ENCODE measurements at regions not wholly inside any gene's neighbourhood (a gene's known extent, or its start where the extent isn't known, plus 50 kb on each side); places are given as distances from the start of the nearest gene placed in this dataset.

- no peak for DNase-seq (ENCODE audit: low spot score in 2 of 2)
- Histone ChIP-seq H3K36me3 (no peaks in the 10 kb centered on the region), H3K4me3 (no peak overlapping the region), H3K4me1 (peaks cover 0 to 7% of the 10 kb centered on the region in 2 donors), H3K9me3 (no peaks in the 10 kb centered on the region), H3K27me3 (no peaks in the 10 kb centered on the region), H3K27ac (peak overlapping the region; percentile 22 to 72)
- TF ChIP-seq CTCF (IDR thresholded peaks at IDR 0.05): no peak
- TF ChIP-seq POLR2A (IDR thresholded peaks at IDR 0.05): no peak
- no peak for TF ChIP-seq POLR2AphosphoS5 (IDR thresholded peaks at IDR 0.05)
- intact Hi-C loops (cut with DNase I; ENCODE audit: low total_unique reads): no loop called here
Observed at GRCh38 chr11:19577391-19577975, 135.2 kb upstream of the NAV2 start.

DNA sequence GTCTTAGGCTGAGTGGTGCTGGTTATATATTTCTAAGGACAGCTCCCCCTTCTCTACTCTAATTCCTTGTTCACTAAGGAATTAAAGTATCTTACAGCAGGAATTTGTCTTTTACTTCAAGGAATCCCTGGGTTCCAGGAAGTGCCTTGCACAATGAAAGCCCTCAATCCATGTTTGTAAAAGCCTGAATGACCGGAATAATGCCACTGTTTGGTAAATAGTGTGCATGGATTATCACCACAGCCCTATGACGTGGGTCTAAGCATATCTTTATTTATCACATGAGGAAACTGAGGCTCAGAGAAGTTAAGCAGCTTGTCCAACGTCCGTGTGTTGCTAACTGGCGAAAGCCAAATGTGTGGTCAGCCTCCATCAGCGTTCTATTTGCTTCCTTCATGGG, 135.7 kb upstream of the NAV2 start:
- H3K4me3 ChIP-seq: no peak overlapping the region
- no peaks in the 10 kb centered on the region for H3K9me3 ChIP-seq
- TF ChIP-seq POLR2A (IDR thresholded peaks at IDR 0.05) (no peak), POLR2AphosphoS5 (IDR thresholded peaks at IDR 0.05) (no peak), CTCF (IDR thresholded peaks at IDR 0.05) (no peak)
- no peaks in the 10 kb centered on the region for H3K27me3 ChIP-seq
- no peak for DNase-seq (ENCODE audit: low spot score in 2 of 2)
- peaks cover 0 to 7% of the 10 kb centered on the region in 2 donors for H3K4me1 ChIP-seq
- H3K36me3 ChIP-seq: no peaks in the 10 kb centered on the region
- H3K27ac ChIP-seq: peak overlapping the region; percentile 22 to 72
- intact Hi-C loops (cut with DNase I; ENCODE audit: low total_unique reads): no loop called here

DNA sequence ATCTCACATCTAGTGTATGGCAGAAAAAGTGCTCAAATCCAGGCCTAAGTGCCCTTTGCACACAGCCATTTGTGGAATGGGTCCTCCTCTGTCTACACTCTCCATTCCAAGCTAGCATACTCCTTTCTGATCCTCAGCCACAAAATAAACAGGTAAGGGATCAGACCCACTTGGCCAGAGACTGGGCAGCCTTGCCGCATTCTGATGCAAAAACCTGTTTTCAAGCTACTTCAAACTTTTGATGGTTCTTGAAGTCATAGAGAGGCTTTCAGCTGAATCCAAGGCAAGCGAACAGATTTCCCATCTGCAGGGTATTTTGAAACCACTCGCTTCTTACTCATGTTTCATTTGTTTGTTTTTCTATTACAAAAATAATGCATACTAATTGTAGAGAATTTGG, 136.6 kb upstream of the NAV2 start:
- intact Hi-C loops (cut with DNase I; ENCODE audit: low total_unique reads): no loop called here
- Histone ChIP-seq H3K36me3 (no peaks in the 10 kb centered on the region), H3K4me3 (no peak overlapping the region), H3K27me3 (no peaks in the 10 kb centered on the region), H3K27ac (no peak overlapping the region), H3K9me3 (no peaks in the 10 kb centered on the region), H3K4me1 (peaks cover 0 to 7% of the 10 kb centered on the region in 2 donors)
- no peak for DNase-seq (ENCODE audit: low spot score in 2 of 2)
- TF ChIP-seq CTCF (IDR thresholded peaks at IDR 0.05) (no peak), POLR2A (IDR thresholded peaks at IDR 0.05) (no peak)

GRCh38 chr11:19574916-19575315, 137.7 kb upstream of the NAV2 start:
- intact Hi-C loops (cut with DNase I; ENCODE audit: low total_unique reads): no loop called here
- Histone ChIP-seq H3K9me3 (no peaks in the 10 kb centered on the region), H3K36me3 (no peaks in the 10 kb centered on the region), H3K27ac (no peak overlapping the region), H3K4me1 (peaks cover 0 to 7% of the 10 kb centered on the region in 2 donors), H3K27me3 (no peaks in the 10 kb centered on the region), H3K4me3 (no peak overlapping the region)
- no peak for DNase-seq (ENCODE audit: low spot score in 2 of 2)
- TF ChIP-seq POLR2A (IDR thresholded peaks at IDR 0.05) (no peak), POLR2AphosphoS5 (IDR thresholded peaks at IDR 0.05) (no peak), CTCF (IDR thresholded peaks at IDR 0.05) (no peak)

GRCh38 chr11:19573666-19574065, 139.0 kb upstream of the NAV2 start:
- intact Hi-C loops (cut with DNase I; ENCODE audit: low total_unique reads): no loop called here
- no peak for TF ChIP-seq CTCF (IDR thresholded peaks at IDR 0.05)
- peak in 1 of 3 donors; percentile 14 for TF ChIP-seq POLR2AphosphoS5 (IDR thresholded peaks at IDR 0.05)
- DNase-seq (ENCODE audit: low spot score in 2 of 2): peak in 1 of 2 donors; percentile 85
- no peaks in the 10 kb centered on the region for H3K9me3 ChIP-seq
- no peaks in the 10 kb centered on the region for H3K27me3 ChIP-seq
- no peaks in the 10 kb centered on the region for H3K36me3 ChIP-seq
- H3K4me3 ChIP-seq: no peak overlapping the region
- H3K27ac ChIP-seq: no peak overlapping the region
- H3K4me1 ChIP-seq: peaks cover 0 to 7% of the 10 kb centered on the region in 2 donors

Measured in breast epithelium (tissue), 4 donors.